ENCODE measurements at regions not wholly inside any gene's neighbourhood (a gene's known extent, or its start where the extent isn't known, plus 50 kb on each side); places are given as distances from the start of the nearest gene placed in this dataset.

DNA sequence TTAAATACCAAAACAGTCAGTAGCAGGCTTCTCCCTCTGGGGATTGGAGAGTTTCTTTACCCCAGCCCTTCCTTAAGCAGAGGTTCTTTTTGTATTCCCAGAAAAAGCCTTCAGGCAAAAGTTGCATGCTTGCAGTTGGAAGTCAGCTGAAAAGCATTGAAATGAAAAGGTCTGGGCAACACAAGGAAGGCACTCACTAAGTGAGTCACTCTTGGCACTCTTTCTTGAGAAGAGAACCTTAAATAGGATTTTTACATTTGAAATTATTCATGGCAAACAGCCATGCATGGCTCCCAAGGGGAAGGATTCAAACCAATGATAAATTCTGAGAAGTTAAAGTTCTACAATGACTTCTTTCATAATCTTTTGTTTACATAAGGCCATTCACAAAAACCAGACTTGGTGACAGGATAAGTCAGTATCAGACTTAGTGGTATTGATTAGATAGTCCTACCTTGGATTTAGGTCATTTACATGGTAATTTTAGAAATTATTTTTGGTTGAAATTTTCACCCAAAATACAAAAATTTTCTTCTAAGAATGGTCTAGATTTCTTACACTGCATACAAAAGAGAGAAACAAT lies 2068.9 kb downstream of the PCDH7 start:
- TF ChIP-seq, protein P1, sequence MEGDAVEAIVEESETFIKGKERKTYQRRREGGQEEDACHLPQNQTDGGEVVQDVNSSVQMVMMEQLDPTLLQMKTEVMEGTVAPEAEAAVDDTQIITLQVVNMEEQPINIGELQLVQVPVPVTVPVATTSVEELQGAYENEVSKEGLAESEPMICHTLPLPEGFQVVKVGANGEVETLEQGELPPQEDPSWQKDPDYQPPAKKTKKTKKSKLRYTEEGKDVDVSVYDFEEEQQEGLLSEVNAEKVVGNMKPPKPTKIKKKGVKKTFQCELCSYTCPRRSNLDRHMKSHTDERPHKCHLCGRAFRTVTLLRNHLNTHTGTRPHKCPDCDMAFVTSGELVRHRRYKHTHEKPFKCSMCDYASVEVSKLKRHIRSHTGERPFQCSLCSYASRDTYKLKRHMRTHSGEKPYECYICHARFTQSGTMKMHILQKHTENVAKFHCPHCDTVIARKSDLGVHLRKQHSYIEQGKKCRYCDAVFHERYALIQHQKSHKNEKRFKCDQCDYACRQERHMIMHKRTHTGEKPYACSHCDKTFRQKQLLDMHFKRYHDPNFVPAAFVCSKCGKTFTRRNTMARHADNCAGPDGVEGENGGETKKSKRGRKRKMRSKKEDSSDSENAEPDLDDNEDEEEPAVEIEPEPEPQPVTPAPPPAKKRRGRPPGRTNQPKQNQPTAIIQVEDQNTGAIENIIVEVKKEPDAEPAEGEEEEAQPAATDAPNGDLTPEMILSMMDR (IDR thresholded peaks at IDR 0.05) = no peak
- TF ChIP-seq POLR2A (IDR thresholded peaks at IDR 0.05) = no peak
